SK-N-MC (cell line): ENCODE measurements at regions not wholly inside any gene's neighbourhood (a gene's known extent, or its start where the extent isn't known, plus 50 kb on each side); places are given as distances from the start of the nearest gene placed in this dataset.
"Not testable (repeated sequence)": the region's sequence is repeated elsewhere in the genome, so short reads cannot be mapped to it uniquely, and the experiment has no call there.

Experiments
- DNase-seq: peaks from one replicate; pipeline ENCODE4 v3.0.0-alpha.2; 2011; ENCODE audit warnings: low read depth, low spot score
- H3K27ac ChIP-seq: fragments of 200-600 bp; sonication (generic); 2 replicates; pipeline ENCODE4 v1.5.1; 2016; ENCODE audit warnings: mixed run types
- H3K36me3 ChIP-seq: fragments of 200-600 bp; sonication (generic); 2 replicates; pipeline ENCODE4 v1.6.1; 2017; ENCODE audit warnings: antibody characterized with exemption, low read length, mixed read lengths; ENCODE audit not compliant: insufficient read depth
- H3K4me3 ChIP-seq: fragments of 200-600 bp; sonication (generic); 2 replicates; pipeline ENCODE4 v1.5.1; 2016
- H3K9ac ChIP-seq: fragments of 200-600 bp; sonication (generic); 2 replicates; pipeline ENCODE4 v1.8.0; 2017; ENCODE audit warnings: mixed run types, mixed read lengths; ENCODE audit not compliant: insufficient read length
- H3K9me3 ChIP-seq: fragments of 200-600 bp; sonication (generic); 2 replicates; pipeline ENCODE4 v1.6.1; 2017; ENCODE audit warnings: low read depth, mild to moderate bottlenecking, antibody characterized with exemption, low read length, moderate library complexity, mixed read lengths
- EZH2 ChIP-seq: fragments of 200-600 bp; sonication (generic); IDR thresholded peaks from one replicate; pipeline ENCODE4 v1.6.1; 2017; ENCODE audit warnings: antibody characterized with exemption
- FOXP2 ChIP-seq: optimal IDR thresholded peaks from 2 replicates; pipeline ENCODE3; 2011; ENCODE audit warnings: mild to moderate bottlenecking, moderate library complexity; ENCODE audit not compliant: insufficient read depth; ENCODE audit errors: extremely low read length, control extremely low read depth
- POLR2AphosphoS5 ChIP-seq: IDR thresholded peaks from 2 replicates; pipeline ENCODE4 v1.6.1; 2012; ENCODE audit warnings: mild to moderate bottlenecking, low read depth, low read length, borderline replicate concordance

- Histone ChIP-seq H3K9me3 (no peaks in the 10 kb centered on the region), H3K36me3 (no peaks in the 10 kb centered on the region), H3K27ac (no peak overlapping the region), H3K4me3 (no peak overlapping the region), H3K9ac (no peak overlapping the region)
- no peak for TF ChIP-seq EZH2
- TF ChIP-seq POLR2AphosphoS5, result no peak
- TF ChIP-seq FOXP2, result no peak
- DNase-seq, result no peak
These were observed 415.5 kb upstream of the CHRM2 start for GRCh38 chr7:136452949-136453348.

GRCh38 chr7:136446751-136447150, 421.7 kb upstream of the CHRM2 start:
- no peaks in the 10 kb centered on the region for H3K9me3 ChIP-seq
- no peak for TF ChIP-seq EZH2
- no peak for TF ChIP-seq POLR2AphosphoS5
- no peak for TF ChIP-seq FOXP2
- H3K4me3 ChIP-seq, result no peak overlapping the region
- DNase-seq, result no peak
- no peak overlapping the region for H3K9ac ChIP-seq
- H3K36me3 ChIP-seq, result no peaks in the 10 kb centered on the region
- no peak overlapping the region for H3K27ac ChIP-seq

- Histone ChIP-seq H3K27ac (no peak overlapping the region), H3K36me3 (no peaks in the 10 kb centered on the region), H3K9ac (no peak overlapping the region), H3K4me3 (no peak overlapping the region), H3K9me3 (no peaks in the 10 kb centered on the region)
- no peak for TF ChIP-seq FOXP2
- no peak for TF ChIP-seq POLR2AphosphoS5
- TF ChIP-seq EZH2, result no peak
- no peak for DNase-seq
These were observed 426.6 kb upstream of the CHRM2 start for GRCh38 chr7:136441835-136442234.

GRCh38 chr7:136431736-136432135, 436.7 kb upstream of the CHRM2 start:
- H3K27ac ChIP-seq, H3K36me3 ChIP-seq, DNase-seq, H3K9ac ChIP-seq, H3K9me3 ChIP-seq, H3K4me3 ChIP-seq: not testable (repeated sequence)

- no peaks in the 10 kb centered on the region for H3K36me3 ChIP-seq
- TF ChIP-seq FOXP2, result no peak
- TF ChIP-seq EZH2, result no peak
- no peak for TF ChIP-seq POLR2AphosphoS5
- H3K9me3 ChIP-seq, result no peaks in the 10 kb centered on the region
- H3K27ac ChIP-seq, result no peak overlapping the region
- DNase-seq, result no peak
- no peak overlapping the region for H3K9ac ChIP-seq
- H3K4me3 ChIP-seq, result no peak overlapping the region
These were observed 444.4 kb upstream of the CHRM2 start for GRCh38 chr7:136424058-136424457.

- not testable (repeated sequence) for H3K9me3 ChIP-seq, DNase-seq, H3K36me3 ChIP-seq, H3K9ac ChIP-seq, H3K4me3 ChIP-seq, H3K27ac ChIP-seq
These were observed 442.6 kb upstream of the MTPN start for GRCh38 chr7:136419740-136420139.

- Histone ChIP-seq H3K4me3 (no peak overlapping the region), H3K9me3 (no peaks in the 10 kb centered on the region), H3K27ac (no peak overlapping the region), H3K36me3 (no peaks in the 10 kb centered on the region), H3K9ac (no peak overlapping the region)
- no peak for DNase-seq
- TF ChIP-seq POLR2AphosphoS5 (no peak), FOXP2 (no peak), EZH2 (no peak)
These were observed 435.8 kb upstream of the MTPN start for GRCh38 chr7:136412952-136413351.

GRCh38 chr7:136405931-136406777, 429.0 kb upstream of the MTPN start:
- Histone ChIP-seq H3K9me3 (no peaks in the 10 kb centered on the region), H3K9ac (peak overlapping the region; percentile 85), H3K36me3 (no peaks in the 10 kb centered on the region), H3K4me3 (peak overlapping the region; percentile 83), H3K27ac (peak overlapping the region; percentile 95)
- peak; percentile 90 for DNase-seq
- no peak; the same call in 1 of the 2 replicates for TF ChIP-seq POLR2AphosphoS5
- peak; percentile 51 for TF ChIP-seq FOXP2
- no peak for TF ChIP-seq EZH2

- DNase-seq, result no peak
- Histone ChIP-seq H3K36me3 (no peaks in the 10 kb centered on the region), H3K27ac (no peak overlapping the region), H3K9ac (no peak overlapping the region), H3K4me3 (no peak overlapping the region), H3K9me3 (no peaks in the 10 kb centered on the region)
- TF ChIP-seq FOXP2 (no peak), POLR2AphosphoS5 (no peak), EZH2 (no peak)
These were observed 426.4 kb upstream of the MTPN start for GRCh38 chr7:136403591-136403990.
